ENCODE measurements at regions not wholly inside any gene's neighbourhood (a gene's known extent, or its start where the extent isn't known, plus 50 kb on each side); places are given as distances from the start of the nearest gene placed in this dataset.

GRCh38 chr16:6603780-6604325 is 728.8 kb upstream of the RBFOX1 start:
- Histone ChIP-seq H2AFZ (ENCODE audit: low read depth, low read length) (no peak overlapping the region), H3K9me3 (replicated peaks; ENCODE audit: control insufficient read depth, insufficient read depth, low read length) (peaks cover 3% of the 10 kb centered on the region), H3K4me3 (replicated peaks in 1 of 3; ENCODE audit: insufficient read depth in 1 of 3, low read depth in 1 of 3, low read length in 3 of 3) (no peak overlapping the region), H3K27ac (ENCODE audit: insufficient read depth, low read depth, low read length) (no peak overlapping the region), H3K79me2 (ENCODE audit: control insufficient read depth, insufficient read depth, low read length) (no peaks in the 10 kb centered on the region), H4K20me1 (replicated peaks; ENCODE audit: control insufficient read depth, extremely low read depth, insufficient read depth, low read length) (no peaks in the 10 kb centered on the region), H3K36me3 (ENCODE audit: control insufficient read depth in 2 of 2, extremely low read depth in 1 of 2, insufficient read depth in 2 of 2, low read length in 2 of 2) (no peaks in the 10 kb centered on the region), H3K9ac (replicated peaks; ENCODE audit: extremely low read depth, insufficient read depth, low read length) (no peak overlapping the region), H3K9me1 (replicated peaks; ENCODE audit: control insufficient read depth, extremely low read depth, insufficient read depth, low read length) (no peaks in the 10 kb centered on the region), H3K4me2 (ENCODE audit: insufficient read depth, low read length) (no peak overlapping the region), H3K27me3 (ENCODE audit: control insufficient read depth in 2 of 2, insufficient read depth in 2 of 2, low read length in 2 of 2) (no peaks in the 10 kb centered on the region), H3K4me1 (ENCODE audit: control insufficient read depth, extremely low read depth, insufficient read depth, low read length) (no peaks in the 10 kb centered on the region)
- no TSS peak for BruUV-seq (replicated peaks)
- TF ChIP-seq FOS (IDR thresholded peaks at IDR 0.05; ENCODE audit: borderline replicate concordance, insufficient read depth, low read length): no peak
- no peak for TF ChIP-seq MAX (IDR thresholded peaks at IDR 0.05; ENCODE audit: insufficient read depth, insufficient read length)
- TF ChIP-seq JUN (IDR thresholded peaks at IDR 0.05; ENCODE audit: borderline replicate concordance, insufficient read depth, insufficient read length, low read depth): no peak
- TF ChIP-seq, protein P1, sequence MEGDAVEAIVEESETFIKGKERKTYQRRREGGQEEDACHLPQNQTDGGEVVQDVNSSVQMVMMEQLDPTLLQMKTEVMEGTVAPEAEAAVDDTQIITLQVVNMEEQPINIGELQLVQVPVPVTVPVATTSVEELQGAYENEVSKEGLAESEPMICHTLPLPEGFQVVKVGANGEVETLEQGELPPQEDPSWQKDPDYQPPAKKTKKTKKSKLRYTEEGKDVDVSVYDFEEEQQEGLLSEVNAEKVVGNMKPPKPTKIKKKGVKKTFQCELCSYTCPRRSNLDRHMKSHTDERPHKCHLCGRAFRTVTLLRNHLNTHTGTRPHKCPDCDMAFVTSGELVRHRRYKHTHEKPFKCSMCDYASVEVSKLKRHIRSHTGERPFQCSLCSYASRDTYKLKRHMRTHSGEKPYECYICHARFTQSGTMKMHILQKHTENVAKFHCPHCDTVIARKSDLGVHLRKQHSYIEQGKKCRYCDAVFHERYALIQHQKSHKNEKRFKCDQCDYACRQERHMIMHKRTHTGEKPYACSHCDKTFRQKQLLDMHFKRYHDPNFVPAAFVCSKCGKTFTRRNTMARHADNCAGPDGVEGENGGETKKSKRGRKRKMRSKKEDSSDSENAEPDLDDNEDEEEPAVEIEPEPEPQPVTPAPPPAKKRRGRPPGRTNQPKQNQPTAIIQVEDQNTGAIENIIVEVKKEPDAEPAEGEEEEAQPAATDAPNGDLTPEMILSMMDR (IDR thresholded peaks at IDR 0.05; ENCODE audit: extremely low read depth in 1 of 2, insufficient read depth in 1 of 2, low read depth in 1 of 2, low read length in 2 of 2): no peak
- TF ChIP-seq EZH2 (IDR thresholded peaks at IDR 0.05; ENCODE audit: borderline replicate concordance, low read depth, low read length, severe bottlenecking): no peak
- no peak for TF ChIP-seq POLR2AphosphoS5 (IDR thresholded peaks at IDR 0.05; ENCODE audit: insufficient read depth, low read depth, low read length)
- no peak for TF ChIP-seq GATA2 (IDR thresholded peaks at IDR 0.05; ENCODE audit: insufficient read depth, insufficient read length, low read depth, low read length)
- no peak for TF ChIP-seq MYC (IDR thresholded peaks at IDR 0.05; ENCODE audit: low read depth, low read length)
- TF ChIP-seq POLR2A (IDR thresholded peaks at IDR 0.05; ENCODE audit: low read depth, low read length): no peak
- ChIA-PET CTCF (no interaction called here), POLR2A (no interaction called here)
- intact Hi-C loops (cut with micrococcal nuclease): no loop called here
- dilution Hi-C loops (cut with MboI; ENCODE audit: extremely low pct_ligation_motif_present, low sequenced_read_pairs): no loop called here
- DNase-seq (ENCODE audit: low read depth, low spot score): no peak
- FAIRE-seq: no peak
